GM12878 (cell line): ENCODE measurements at regions not wholly inside any gene's neighbourhood (a gene's known extent, or its start where the extent isn't known, plus 50 kb on each side); places are given as distances from the start of the nearest gene placed in this dataset.

Experiments used
- ATAC-seq: fragments of 200-7000 bp; cut with Tn5 transposase; 3 replicates; pipeline ENCODE4 v1.9.1; 2020; ENCODE audit warnings: mild to moderate bottlenecking, moderate library complexity
- BruUV-seq: library from RNA; stranded (reverse); fragments of 400-500 nt; replicated peaks from 2 replicates; lab custom pipeline; 2021; lab: Mats Ljungman, UMichigan
- CTCF ChIA-PET: fragments of 300-600 bp; sonication (Branson Sonifier 250); formaldehyde crosslinking; extraction: SDS; loops from one replicate; lab custom pipeline; 2021; ENCODE audit warnings: inconsistent platforms; lab: Yijun Ruan, JAX
- POLR2A ChIA-PET: fragments of 350-600 bp; formaldehyde crosslinking; extraction: SDS; loops from one replicate; lab custom pipeline; 2021; ENCODE audit warnings: inconsistent platforms; lab: Charles Lee
- RAD21 ChIA-PET: fragments of 300-600 bp; sonication (Branson Sonifier 250); formaldehyde crosslinking; loops from one replicate; lab custom pipeline; 2023; ENCODE audit warnings: antibody characterized with exemption; ENCODE audit not compliant: unreplicated experiment; lab: Charles Lee
- SMC1A ChIA-PET: fragments of 300-600 bp; sonication (Branson Sonifier 250); formaldehyde crosslinking; loops from one replicate; lab custom pipeline; 2023; ENCODE audit not compliant: unreplicated experiment, uncharacterized antibody; lab: Charles Lee
- DNase-seq: peaks from one replicate; pipeline ENCODE4 v3.0.0-alpha.2; 2011; ENCODE audit warnings: low read depth, low spot score
- FAIRE-seq: peaks from 3 replicates; lab custom pipeline; 2011; peaks lifted over from hg19 to GRCh38; lab: Jason Lieb, UNC
- H2AFZ ChIP-seq: 2 replicates; pipeline ENCODE4 v1.6.0; 2011; ENCODE audit warnings: low read depth, low read length, control low read depth; ENCODE audit not compliant: control insufficient read depth
- H3K27ac ChIP-seq: 2 replicates; pipeline ENCODE4 v1.5.1; 2011; ENCODE audit warnings: control low read depth; ENCODE audit not compliant: control insufficient read depth, insufficient read depth
- H3K27me3 ChIP-seq, 2 experiments: replicated peaks in 1 of 2; 2 replicates each; pipeline versions ENCODE4 v1.6.0 to v1.6.1; 2011; ENCODE audit warnings: low read length in 1 of 2; ENCODE audit not compliant: control insufficient read depth in 2 of 2, insufficient read depth in 2 of 2
- H3K36me3 ChIP-seq, 2 experiments: 2 replicates each; pipeline ENCODE4 v1.5.1; 2011; ENCODE audit warnings: low read length in 1 of 2; ENCODE audit not compliant: control insufficient read depth in 2 of 2, insufficient read depth in 2 of 2
- H3K4me1 ChIP-seq: 2 replicates; pipeline ENCODE4 v1.6.1; 2011; ENCODE audit warnings: mild to moderate bottlenecking, low read length, moderate library complexity, mixed read lengths; ENCODE audit not compliant: control insufficient read depth, insufficient read depth
- H3K4me2 ChIP-seq: 2 replicates; pipeline ENCODE4 v1.6.0; 2011; ENCODE audit warnings: control low read depth; ENCODE audit not compliant: control insufficient read depth, insufficient read depth
- H3K4me3 ChIP-seq: fragments of 200-600 bp; sonication (generic); 2 replicates; pipeline ENCODE4 v1.5.1; 2016
- H3K79me2 ChIP-seq: 2 replicates; pipeline ENCODE4 v1.6.0; 2011; ENCODE audit warnings: low read length; ENCODE audit not compliant: control insufficient read depth, insufficient read depth
- H3K9ac ChIP-seq: 2 replicates; pipeline ENCODE4 v1.8.0; 2011; ENCODE audit warnings: low read length, control low read depth, mixed read lengths; ENCODE audit not compliant: control insufficient read depth, insufficient read depth
- H3K9me3 ChIP-seq: replicated peaks from 3 replicates; pipeline ENCODE4 v1.5.1; 2011; ENCODE audit warnings: mild to moderate bottlenecking, low read length; ENCODE audit not compliant: control insufficient read depth, insufficient read depth
- H4K20me1 ChIP-seq: 2 replicates; pipeline ENCODE4 v1.6.0; 2011; ENCODE audit not compliant: control insufficient read depth, insufficient read depth
- BHLHE40 ChIP-seq, 2 experiments: fragments of 450-650 bp in 1 of 2; IDR thresholded peaks; 2 replicates each; pipeline ENCODE4 v1.6.1; 2011 to 2017; ENCODE audit warnings: low read depth in 2 of 2, borderline replicate concordance in 1 of 2, improper control_type of control experiment in 1 of 2, low read length in 1 of 2, mild to moderate bottlenecking in 1 of 2
- CEBPB ChIP-seq, 2 experiments: fragments of 150-350 bp in 1 of 2; IDR thresholded peaks; 2 replicates each; pipeline ENCODE4 v1.6.1; 2012 to 2014; ENCODE audit warnings: low read depth in 2 of 2, low read length in 2 of 2, borderline replicate concordance in 1 of 2, inconsistent platforms in 1 of 2
- HDAC6 ChIP-seq: fragments of 200-600 bp; sonication (generic); IDR thresholded peaks from one replicate; pipeline ENCODE4 v1.8.0; 2017; ENCODE audit warnings: antibody characterized with exemption; ENCODE audit not compliant: unreplicated experiment
- NFIC ChIP-seq: IDR thresholded peaks from 2 replicates; pipeline ENCODE4 v1.6.1; 2012; ENCODE audit warnings: low read depth, mild to moderate bottlenecking, inconsistent platforms, low read length, moderate library complexity
- NR2F1 ChIP-seq: fragments of 450-650 bp; conservative IDR thresholded peaks from 2 replicates; pipeline ENCODE4 v1.6.1; 2017; ENCODE audit warnings: mild to moderate bottlenecking
- SMC3 ChIP-seq: IDR thresholded peaks from 2 replicates; pipeline ENCODE4 v1.6.1; 2011; ENCODE audit warnings: low read length, improper control_type of control experiment, borderline replicate concordance
- SPI1 ChIP-seq: IDR thresholded peaks from 2 replicates; pipeline ENCODE4 v1.6.1; 2011; ENCODE audit warnings: low read depth, mild to moderate bottlenecking, low read length, moderate library complexity, borderline replicate concordance; ENCODE audit not compliant: insufficient read depth
- SREBF2 ChIP-seq: IDR thresholded peaks from 2 replicates; pipeline ENCODE4 v1.6.1; 2012; ENCODE audit warnings: mild to moderate bottlenecking, low read length
- TARDBP ChIP-seq: IDR thresholded peaks from 2 replicates; pipeline ENCODE4 v1.6.1; 2016; ENCODE audit warnings: borderline replicate concordance
- TCF12 ChIP-seq: IDR thresholded peaks from 2 replicates; pipeline ENCODE4 v1.6.1; 2011; ENCODE audit warnings: low read depth, mild to moderate bottlenecking, low read length
- ZNF217 ChIP-seq: fragments of 450-650 bp; IDR thresholded peaks from 2 replicates; pipeline ENCODE4 v1.6.1; 2017; ENCODE audit warnings: antibody characterized with exemption, mild to moderate bottlenecking
- WGBS: methylation state at CpG from one replicate; pipeline ENCODE4 v1.1.6; 2016; ENCODE audit warnings: low lambda C conversion rate; ENCODE audit not compliant: insufficient replicate concordance, insufficient coverage; ENCODE audit errors: missing lambda C conversion rate; 5-methylcytosine and 5-hydroxymethylcytosine counted together
- in situ Hi-C: fragments of 300-500 bp; cut with MboI; formaldehyde crosslinking; loops from 9 replicates; pipeline ENCODE4 v1.14.3; 2018; ENCODE audit warnings: mixed read lengths
- intact Hi-C: fragments of 100-400 bp; cut with micrococcal nuclease; formaldehyde crosslinking; loops from one replicate; pipeline ENCODE4 v1.14.2; 2022; ENCODE audit not compliant: unreplicated experiment
- TF ChIP-seq, protein P1 (sequence below): fragments of 450-650 bp; formaldehyde crosslinking; IDR thresholded peaks from 2 replicates; pipeline ENCODE4 v1.4.0; 2020; ENCODE audit warnings: mild to moderate bottlenecking, moderate library complexity
- TF ChIP-seq, protein P2 (sequence below): fragments of 450-650 bp; conservative IDR thresholded peaks from 2 replicates; pipeline ENCODE4 v1.6.1; 2017; ENCODE audit warnings: mild to moderate bottlenecking, moderate library complexity

DNA sequence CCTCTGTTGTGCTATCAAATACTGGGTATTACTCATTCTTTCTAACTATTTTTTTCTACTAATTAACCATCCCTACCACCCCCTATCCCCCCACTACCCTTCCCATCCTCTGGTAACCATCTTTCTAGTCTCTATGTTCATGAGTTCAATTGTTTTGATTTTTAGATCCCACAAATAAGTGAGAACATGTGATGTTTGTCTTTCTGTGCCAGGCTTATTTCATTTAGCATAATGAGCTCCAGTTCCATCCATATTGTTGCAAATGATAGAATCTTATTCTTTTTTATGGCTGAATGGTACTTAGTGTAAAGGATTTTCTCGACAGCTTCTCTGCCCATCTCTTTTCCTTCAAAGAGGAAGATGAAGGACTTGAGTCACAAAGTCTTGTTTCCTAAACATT is 138.0 kb upstream of the CPHXL start:
- RAD21 ChIA-PET: interaction anchor here (0.6 kb wide), 1 partner anchor 15 kb away, joined by 3 read pairs; no protein-coding TSS in a partner anchor
- 0% methylated on average over 1 of the region's 1 CpG for WGBS
- TF ChIP-seq SREBF2 (no peak), SPI1 (no peak), NFIC (no peak), HDAC6 (no peak)
- TF ChIP-seq, all 136 proteins: peak for 0
- Histone ChIP-seq H2AFZ (no peak overlapping the region), H3K9ac (no peak overlapping the region), H3K27ac (no peak overlapping the region), H3K4me2 (no peak overlapping the region), H3K27me3 (no peaks in the 10 kb centered on the region), H3K36me3 (no peaks in the 10 kb centered on the region), H3K4me3 (no peak overlapping the region), H4K20me1 (no peaks in the 10 kb centered on the region), H3K9me3 (no peaks in the 10 kb centered on the region), H3K4me1 (no peaks in the 10 kb centered on the region), H3K79me2 (no peaks in the 10 kb centered on the region)
- SMC1A ChIA-PET: no interaction called here
- ATAC-seq (no peak), DNase-seq (no peak), FAIRE-seq (no peak)
- intact Hi-C loops (no loop called here), in situ Hi-C loops (no loop called here)
- no TSS peak for BruUV-seq
- POLR2A ChIA-PET: no interaction called here
- CTCF ChIA-PET: no interaction called here

DNA sequence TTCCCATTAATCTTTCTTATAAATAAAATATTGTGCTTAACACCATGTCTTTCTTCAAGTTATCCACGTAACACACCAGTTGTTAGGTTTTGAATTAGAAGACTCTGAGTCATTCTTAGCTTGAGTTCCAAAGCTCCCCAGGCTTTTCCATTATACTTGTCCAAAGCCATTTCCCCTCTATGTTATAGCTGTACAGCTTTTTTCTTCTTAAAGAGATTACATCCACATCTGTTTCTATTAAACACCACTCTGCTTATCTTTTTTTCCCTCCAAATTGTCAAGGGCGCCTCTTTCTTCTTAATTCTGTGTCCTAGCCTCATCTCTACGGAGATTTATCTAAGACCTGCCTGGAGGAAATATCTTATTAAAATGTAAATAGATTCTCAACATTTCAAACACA is 139.4 kb upstream of the CPHXL start:
- ChIA-PET POLR2A (no interaction called here), RAD21 (no interaction called here), SMC1A (no interaction called here), CTCF (no interaction called here)
- ATAC-seq: no peak
- H3K79me2 ChIP-seq: no peaks in the 10 kb centered on the region
- no peak overlapping the region for H3K4me3 ChIP-seq
- no peaks in the 10 kb centered on the region for H3K36me3 ChIP-seq
- H3K4me2 ChIP-seq: no peak overlapping the region
- no peaks in the 10 kb centered on the region for H3K4me1 ChIP-seq
- H3K9ac ChIP-seq: no peak overlapping the region
- no peaks in the 10 kb centered on the region for H4K20me1 ChIP-seq
- H3K9me3 ChIP-seq: no peaks in the 10 kb centered on the region
- in situ Hi-C loops: no loop called here
- BruUV-seq: no TSS peak
- intact Hi-C loops: no loop called here
- 8% methylated on average over 3 of the region's 3 CpGs for WGBS
- no peak for FAIRE-seq
- no peaks in the 10 kb centered on the region for H3K27me3 ChIP-seq
- no peak for DNase-seq
- H3K27ac ChIP-seq: no peak overlapping the region
- no peak overlapping the region for H2AFZ ChIP-seq
- TF ChIP-seq, protein P1, sequence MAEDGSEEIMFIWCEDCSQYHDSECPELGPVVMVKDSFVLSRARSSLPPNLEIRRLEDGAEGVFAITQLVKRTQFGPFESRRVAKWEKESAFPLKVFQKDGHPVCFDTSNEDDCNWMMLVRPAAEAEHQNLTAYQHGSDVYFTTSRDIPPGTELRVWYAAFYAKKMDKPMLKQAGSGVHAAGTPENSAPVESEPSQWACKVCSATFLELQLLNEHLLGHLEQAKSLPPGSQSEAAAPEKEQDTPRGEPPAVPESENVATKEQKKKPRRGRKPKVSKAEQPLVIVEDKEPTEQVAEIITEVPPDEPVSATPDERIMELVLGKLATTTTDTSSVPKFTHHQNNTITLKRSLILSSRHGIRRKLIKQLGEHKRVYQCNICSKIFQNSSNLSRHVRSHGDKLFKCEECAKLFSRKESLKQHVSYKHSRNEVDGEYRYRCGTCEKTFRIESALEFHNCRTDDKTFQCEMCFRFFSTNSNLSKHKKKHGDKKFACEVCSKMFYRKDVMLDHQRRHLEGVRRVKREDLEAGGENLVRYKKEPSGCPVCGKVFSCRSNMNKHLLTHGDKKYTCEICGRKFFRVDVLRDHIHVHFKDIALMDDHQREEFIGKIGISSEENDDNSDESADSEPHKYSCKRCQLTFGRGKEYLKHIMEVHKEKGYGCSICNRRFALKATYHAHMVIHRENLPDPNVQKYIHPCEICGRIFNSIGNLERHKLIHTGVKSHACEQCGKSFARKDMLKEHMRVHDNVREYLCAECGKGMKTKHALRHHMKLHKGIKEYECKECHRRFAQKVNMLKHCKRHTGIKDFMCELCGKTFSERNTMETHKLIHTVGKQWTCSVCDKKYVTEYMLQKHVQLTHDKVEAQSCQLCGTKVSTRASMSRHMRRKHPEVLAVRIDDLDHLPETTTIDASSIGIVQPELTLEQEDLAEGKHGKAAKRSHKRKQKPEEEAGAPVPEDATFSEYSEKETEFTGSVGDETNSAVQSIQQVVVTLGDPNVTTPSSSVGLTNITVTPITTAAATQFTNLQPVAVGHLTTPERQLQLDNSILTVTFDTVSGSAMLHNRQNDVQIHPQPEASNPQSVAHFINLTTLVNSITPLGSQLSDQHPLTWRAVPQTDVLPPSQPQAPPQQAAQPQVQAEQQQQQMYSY (CRISPR knock-in tag): no peak
- TF ChIP-seq TARDBP (no peak), SMC3 (no peak), CEBPB (IDR thresholded peaks at IDR 0.05; ENCODE audit: borderline replicate concordance in 1 of 2, low read depth in 2 of 2, low read length in 2 of 2) (no peak), NR2F1 (no peak), TCF12 (no peak), BHLHE40 (IDR thresholded peaks at IDR 0.05; ENCODE audit: borderline replicate concordance in 1 of 2, low read depth in 2 of 2, low read length in 1 of 2) (no peak), ZNF217 (no peak)
- TF ChIP-seq, protein P2, sequence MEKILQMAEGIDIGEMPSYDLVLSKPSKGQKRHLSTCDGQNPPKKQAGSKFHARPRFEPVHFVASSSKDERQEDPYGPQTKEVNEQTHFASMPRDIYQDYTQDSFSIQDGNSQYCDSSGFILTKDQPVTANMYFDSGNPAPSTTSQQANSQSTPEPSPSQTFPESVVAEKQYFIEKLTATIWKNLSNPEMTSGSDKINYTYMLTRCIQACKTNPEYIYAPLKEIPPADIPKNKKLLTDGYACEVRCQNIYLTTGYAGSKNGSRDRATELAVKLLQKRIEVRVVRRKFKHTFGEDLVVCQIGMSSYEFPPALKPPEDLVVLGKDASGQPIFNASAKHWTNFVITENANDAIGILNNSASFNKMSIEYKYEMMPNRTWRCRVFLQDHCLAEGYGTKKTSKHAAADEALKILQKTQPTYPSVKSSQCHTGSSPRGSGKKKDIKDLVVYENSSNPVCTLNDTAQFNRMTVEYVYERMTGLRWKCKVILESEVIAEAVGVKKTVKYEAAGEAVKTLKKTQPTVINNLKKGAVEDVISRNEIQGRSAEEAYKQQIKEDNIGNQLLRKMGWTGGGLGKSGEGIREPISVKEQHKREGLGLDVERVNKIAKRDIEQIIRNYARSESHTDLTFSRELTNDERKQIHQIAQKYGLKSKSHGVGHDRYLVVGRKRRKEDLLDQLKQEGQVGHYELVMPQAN: no peak
